HepG2 (cell line): ENCODE measurements at regions not wholly inside any gene's neighbourhood (a gene's known extent, or its start where the extent isn't known, plus 50 kb on each side); places are given as distances from the start of the nearest gene placed in this dataset.

ENCODE experiments used
- SNRNP70 ChIP-seq: fragments of 200-400 bp; formaldehyde crosslinking; IDR thresholded peaks from 2 replicates; pipeline ENCODE4 v1.6.1; 2017; ENCODE audit warnings: mild to moderate bottlenecking, low read depth, low read length, moderate library complexity
- ZNF777 ChIP-seq: sonication (generic); formaldehyde crosslinking; IDR thresholded peaks from 2 replicates; pipeline ENCODE4 v1.4.0; 2020; ENCODE audit warnings: missing genetic modification reagents

DNA sequence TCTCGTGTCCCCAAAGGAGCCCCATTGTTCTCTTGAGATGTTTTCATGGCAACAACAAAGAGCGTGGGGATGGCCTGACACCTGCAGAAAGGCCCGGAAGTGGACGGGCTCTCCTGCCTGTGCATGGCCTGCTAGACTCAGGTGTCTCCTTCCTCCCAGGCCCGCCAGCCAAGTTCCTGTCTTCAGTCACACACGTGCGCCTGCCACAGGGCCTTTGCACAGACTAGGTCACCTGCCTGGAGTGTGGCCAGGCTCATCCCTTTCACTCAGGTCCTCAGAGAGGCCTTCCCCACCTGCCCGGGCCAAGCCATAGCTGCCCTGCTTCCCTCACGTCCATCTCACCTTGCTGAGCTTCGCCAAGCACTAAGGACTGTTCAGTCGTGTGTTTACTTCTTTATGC is 300.9 kb downstream of the FOXL1 start:
- TF ChIP-seq SNRNP70 (no peak), ZNF777 (no peak)
